ENCODE measurements at regions not wholly inside any gene's neighbourhood (a gene's known extent, or its start where the extent isn't known, plus 50 kb on each side); places are given as distances from the start of the nearest gene placed in this dataset.

DNA sequence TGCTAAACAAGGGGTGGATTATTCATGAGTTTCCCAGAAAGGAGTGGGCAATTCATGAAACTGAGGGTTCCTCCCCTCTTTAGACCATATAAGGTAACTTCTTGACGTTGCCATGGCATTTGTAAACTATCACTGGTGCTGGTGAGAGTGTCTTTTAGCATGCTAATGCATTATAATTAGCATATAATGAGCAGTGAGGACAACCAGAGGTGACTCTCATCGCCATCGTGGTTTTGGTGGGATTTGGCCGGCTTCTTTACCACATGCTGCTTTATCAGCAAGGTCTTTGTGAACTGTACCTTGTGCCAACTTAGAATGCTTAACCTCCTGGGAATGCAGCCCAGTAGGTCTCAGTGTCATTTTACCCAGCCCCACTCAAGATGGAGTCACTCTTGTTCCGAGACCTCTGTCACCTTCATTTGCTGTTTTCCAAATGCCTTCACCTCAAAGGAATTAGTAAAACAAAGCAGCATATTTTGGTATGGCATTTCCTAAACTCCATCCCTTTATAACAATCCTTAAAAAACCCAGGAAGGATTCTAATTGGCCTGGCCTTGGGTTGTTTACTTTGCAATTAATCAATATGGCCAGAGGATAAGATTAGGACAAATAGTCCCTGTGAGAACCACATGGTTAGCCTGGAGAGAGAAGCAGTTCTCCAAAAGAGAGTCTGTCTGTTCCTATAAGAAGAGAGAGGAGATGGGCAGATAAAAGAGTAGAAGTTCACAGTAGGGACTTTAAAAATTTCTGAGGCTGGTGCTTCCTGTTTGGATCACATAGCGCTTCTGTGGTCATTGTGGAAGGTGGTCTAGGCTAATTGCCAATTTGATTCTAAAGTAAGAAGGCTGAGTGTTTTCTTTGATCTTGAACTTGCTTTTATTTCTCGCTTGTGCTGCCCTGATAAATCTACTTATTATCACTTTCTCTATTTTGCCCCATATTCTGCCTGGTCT lies 155.2 kb upstream of the EOMES start:
- Histone ChIP-seq H3K27me3 (no peaks in the 10 kb centered on the region), H3K27ac (no peak overlapping the region), H3K4me1 (no peaks in the 10 kb centered on the region), H3K36me3 (no peaks in the 10 kb centered on the region), H3K4me3 (no peak overlapping the region), H3K9me3 (no peaks in the 10 kb centered on the region)
- no peak for DNase-seq
- intact Hi-C loops (cut with DNase I) = no loop called here
- 65 to 71% methylated on average over 7 of the region's 7 CpGs for WGBS, 2 donors
- TF ChIP-seq, protein P1, sequence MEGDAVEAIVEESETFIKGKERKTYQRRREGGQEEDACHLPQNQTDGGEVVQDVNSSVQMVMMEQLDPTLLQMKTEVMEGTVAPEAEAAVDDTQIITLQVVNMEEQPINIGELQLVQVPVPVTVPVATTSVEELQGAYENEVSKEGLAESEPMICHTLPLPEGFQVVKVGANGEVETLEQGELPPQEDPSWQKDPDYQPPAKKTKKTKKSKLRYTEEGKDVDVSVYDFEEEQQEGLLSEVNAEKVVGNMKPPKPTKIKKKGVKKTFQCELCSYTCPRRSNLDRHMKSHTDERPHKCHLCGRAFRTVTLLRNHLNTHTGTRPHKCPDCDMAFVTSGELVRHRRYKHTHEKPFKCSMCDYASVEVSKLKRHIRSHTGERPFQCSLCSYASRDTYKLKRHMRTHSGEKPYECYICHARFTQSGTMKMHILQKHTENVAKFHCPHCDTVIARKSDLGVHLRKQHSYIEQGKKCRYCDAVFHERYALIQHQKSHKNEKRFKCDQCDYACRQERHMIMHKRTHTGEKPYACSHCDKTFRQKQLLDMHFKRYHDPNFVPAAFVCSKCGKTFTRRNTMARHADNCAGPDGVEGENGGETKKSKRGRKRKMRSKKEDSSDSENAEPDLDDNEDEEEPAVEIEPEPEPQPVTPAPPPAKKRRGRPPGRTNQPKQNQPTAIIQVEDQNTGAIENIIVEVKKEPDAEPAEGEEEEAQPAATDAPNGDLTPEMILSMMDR (IDR thresholded peaks at IDR 0.05) = no peak

DNA sequence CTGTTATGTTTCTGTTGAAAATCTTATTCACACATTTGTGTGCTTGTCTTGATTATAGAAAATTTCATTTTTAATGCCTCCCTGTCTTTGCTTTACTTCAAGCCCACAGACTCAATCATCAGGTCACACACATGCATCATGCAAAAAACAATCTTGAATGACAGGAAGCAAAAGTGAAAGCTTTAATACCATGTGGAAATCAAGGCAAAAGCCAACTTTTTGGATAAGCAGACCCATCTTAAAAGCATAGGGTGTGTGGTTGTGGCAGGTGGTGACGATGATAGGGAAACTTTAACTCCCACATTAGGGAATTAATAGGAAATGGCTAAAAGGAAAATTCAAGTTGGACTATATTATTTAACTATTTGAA lies 155.9 kb upstream of the EOMES start:
- no peaks in the 10 kb centered on the region for H3K27me3 ChIP-seq
- H3K4me3 ChIP-seq = no peak overlapping the region
- no peak overlapping the region for H3K27ac ChIP-seq
- intact Hi-C loops (cut with DNase I) = no loop called here
- H3K4me1 ChIP-seq = no peaks in the 10 kb centered on the region
- 73 to 84% methylated on average over 1 of the region's 1 CpG for WGBS, 2 donors
- no peak for DNase-seq
- no peaks in the 10 kb centered on the region for H3K9me3 ChIP-seq
- TF ChIP-seq POLR2A (IDR thresholded peaks at IDR 0.05) (no peak), POLR2AphosphoS5 (IDR thresholded peaks at IDR 0.05) (no peak), EP300 (IDR thresholded peaks at IDR 0.05) (no peak)
- TF ChIP-seq, protein P1 (IDR thresholded peaks at IDR 0.05) = no peak
- no peaks in the 10 kb centered on the region for H3K36me3 ChIP-seq

DNA sequence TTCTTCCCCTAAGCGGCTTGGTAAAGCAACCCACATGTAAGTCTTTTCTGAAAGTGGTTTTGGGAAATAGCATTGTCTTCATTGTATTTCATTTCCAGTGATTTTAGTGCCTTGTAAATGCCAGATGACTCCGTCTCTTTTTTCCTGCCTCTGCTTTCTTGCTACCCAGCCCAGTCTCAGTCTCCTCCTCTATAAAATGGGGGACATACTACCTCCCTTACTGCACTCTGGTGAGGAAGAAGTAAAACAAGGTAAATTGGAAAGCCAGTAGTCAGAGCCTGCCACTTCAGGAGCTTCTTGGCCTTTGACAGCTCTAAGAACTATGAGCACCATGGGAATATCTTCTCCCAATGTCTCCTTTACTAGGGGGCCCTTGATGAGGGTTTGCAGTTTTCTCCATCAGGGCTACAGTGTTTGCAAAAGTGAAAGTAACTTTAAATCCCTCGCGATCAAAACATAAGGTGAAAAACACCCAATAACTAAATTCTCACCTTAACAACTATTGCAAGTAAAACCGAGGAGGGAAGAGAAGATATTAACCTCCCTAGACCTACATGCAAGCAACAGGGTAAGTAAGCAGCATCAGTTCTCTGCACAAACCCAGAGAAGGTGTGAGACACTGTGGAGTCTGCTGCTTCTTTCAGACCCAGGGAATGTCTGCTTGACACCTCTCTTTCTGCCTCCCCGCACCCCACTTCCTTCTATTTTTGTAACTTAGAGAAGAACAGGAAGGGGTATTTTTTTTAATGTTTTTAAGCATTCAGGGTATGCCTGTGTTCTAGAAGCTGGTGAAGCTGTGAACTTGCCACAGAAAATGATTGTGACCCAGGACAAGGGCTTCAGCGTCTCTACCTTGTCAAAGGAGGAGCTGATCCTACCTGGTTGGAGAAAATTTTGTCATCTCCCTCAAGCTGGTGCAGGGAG lies 159.1 kb upstream of the EOMES start:
- WGBS, 2 donors = 44 to 60% methylated on average over 7 of the region's 7 CpGs

DNA sequence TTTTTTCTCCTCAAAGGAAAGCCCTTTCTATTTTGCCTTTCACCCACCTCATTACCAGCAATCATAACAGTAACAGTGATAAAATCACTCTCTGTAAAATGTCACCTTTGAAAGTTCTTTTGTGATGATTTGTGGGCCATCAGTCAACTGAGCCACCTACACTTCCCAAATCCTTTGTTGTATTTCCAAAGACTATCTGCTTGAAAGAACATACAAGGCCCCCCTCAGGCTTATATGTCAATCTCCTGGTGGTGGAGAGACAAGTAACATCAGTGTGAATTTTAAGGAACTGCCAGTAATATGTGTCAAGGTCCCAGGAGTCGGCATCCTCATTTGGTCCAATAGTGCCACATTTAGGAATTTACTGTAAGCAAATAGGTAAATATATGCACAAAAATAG lies 161.1 kb upstream of the EOMES start:
- no peak for TF ChIP-seq POLR2AphosphoS5 (IDR thresholded peaks at IDR 0.05)
- TF ChIP-seq EP300 (IDR thresholded peaks at IDR 0.05) = no peak
- no peak for TF ChIP-seq POLR2A (IDR thresholded peaks at IDR 0.05)
- TF ChIP-seq, protein P1 (IDR thresholded peaks at IDR 0.05) = no peak
- no peaks in the 10 kb centered on the region for H3K4me1 ChIP-seq
- no peak for DNase-seq
- WGBS, 2 donors = 80 to 83% methylated on average over 1 of the region's 1 CpG
- H3K9me3 ChIP-seq = no peaks in the 10 kb centered on the region
- no peak overlapping the region for H3K27ac ChIP-seq
- no peaks in the 10 kb centered on the region for H3K27me3 ChIP-seq
- intact Hi-C loops (cut with DNase I) = no loop called here
- H3K4me3 ChIP-seq = no peak overlapping the region
- no peaks in the 10 kb centered on the region for H3K36me3 ChIP-seq

More for the DNA sequence above, 159.1 kb upstream of the EOMES start:
- no peak overlapping the region for H3K4me3 ChIP-seq
- intact Hi-C loops (cut with DNase I) = no loop called here
- H3K4me1 ChIP-seq = no peaks in the 10 kb centered on the region
- H3K27me3 ChIP-seq = no peaks in the 10 kb centered on the region
- H3K9me3 ChIP-seq = no peaks in the 10 kb centered on the region
- TF ChIP-seq POLR2AphosphoS5 (IDR thresholded peaks at IDR 0.05) (no peak), POLR2A (IDR thresholded peaks at IDR 0.05) (no peak), EP300 (IDR thresholded peaks at IDR 0.05) (no peak)
- TF ChIP-seq, protein P1 (IDR thresholded peaks at IDR 0.05) = no peak
- H3K27ac ChIP-seq = no peak overlapping the region
- H3K36me3 ChIP-seq = no peaks in the 10 kb centered on the region
- DNase-seq = no peak
